ENCODE measurements at regions not wholly inside any gene's neighbourhood (a gene's known extent, or its start where the extent isn't known, plus 50 kb on each side); places are given as distances from the start of the nearest gene placed in this dataset.

GRCh38 chrX:28042260-28042659, 61.0 kb upstream of the DCAF8L1 start:
- TF ChIP-seq, protein P1, sequence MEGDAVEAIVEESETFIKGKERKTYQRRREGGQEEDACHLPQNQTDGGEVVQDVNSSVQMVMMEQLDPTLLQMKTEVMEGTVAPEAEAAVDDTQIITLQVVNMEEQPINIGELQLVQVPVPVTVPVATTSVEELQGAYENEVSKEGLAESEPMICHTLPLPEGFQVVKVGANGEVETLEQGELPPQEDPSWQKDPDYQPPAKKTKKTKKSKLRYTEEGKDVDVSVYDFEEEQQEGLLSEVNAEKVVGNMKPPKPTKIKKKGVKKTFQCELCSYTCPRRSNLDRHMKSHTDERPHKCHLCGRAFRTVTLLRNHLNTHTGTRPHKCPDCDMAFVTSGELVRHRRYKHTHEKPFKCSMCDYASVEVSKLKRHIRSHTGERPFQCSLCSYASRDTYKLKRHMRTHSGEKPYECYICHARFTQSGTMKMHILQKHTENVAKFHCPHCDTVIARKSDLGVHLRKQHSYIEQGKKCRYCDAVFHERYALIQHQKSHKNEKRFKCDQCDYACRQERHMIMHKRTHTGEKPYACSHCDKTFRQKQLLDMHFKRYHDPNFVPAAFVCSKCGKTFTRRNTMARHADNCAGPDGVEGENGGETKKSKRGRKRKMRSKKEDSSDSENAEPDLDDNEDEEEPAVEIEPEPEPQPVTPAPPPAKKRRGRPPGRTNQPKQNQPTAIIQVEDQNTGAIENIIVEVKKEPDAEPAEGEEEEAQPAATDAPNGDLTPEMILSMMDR (IDR thresholded peaks at IDR 0.05) = no peak
- CTCF ChIA-PET = no interaction called here
- no peaks in the 10 kb centered on the region for H3K36me3 Mint-ChIP-seq (ENCODE audit: low read depth)
- no peaks in the 10 kb centered on the region for H3K27me3 Mint-ChIP-seq
- H3K4me1 Mint-ChIP-seq (ENCODE audit: low read depth) = no peaks in the 10 kb centered on the region
- H3K4me3 Mint-ChIP-seq = no peak overlapping the region
- intact Hi-C loops (cut with micrococcal nuclease) = no loop called here
- DNase-seq = no peak
- no peak overlapping the region for H3K27ac Mint-ChIP-seq
- ATAC-seq = no peak
- POLR2A ChIA-PET = no interaction called here
- peaks cover 2% of the 10 kb centered on the region for H3K9me3 Mint-ChIP-seq

GRCh38 chrX:28039258-28039657, 58.0 kb upstream of the DCAF8L1 start:
- no peaks in the 10 kb centered on the region for H3K36me3 Mint-ChIP-seq (ENCODE audit: low read depth)
- ATAC-seq = no peak
- H3K9me3 Mint-ChIP-seq = peaks cover 3% of the 10 kb centered on the region
- H3K27me3 Mint-ChIP-seq = no peaks in the 10 kb centered on the region
- POLR2A ChIA-PET = no interaction called here
- no peak for DNase-seq
- H3K4me3 Mint-ChIP-seq = no peak overlapping the region
- no peaks in the 10 kb centered on the region for H3K4me1 Mint-ChIP-seq (ENCODE audit: low read depth)
- H3K27ac Mint-ChIP-seq = no peak overlapping the region
- TF ChIP-seq, protein P1 (IDR thresholded peaks at IDR 0.05) = no peak
- CTCF ChIA-PET = no interaction called here
- intact Hi-C loops (cut with micrococcal nuclease) = no loop called here

All from activated CD8-positive, alpha-beta T cell treated with anti-CD3 and anti-CD28 coated beads for 36 hours (primary cell).